ENCODE measurements at regions not wholly inside any gene's neighbourhood (a gene's known extent, or its start where the extent isn't known, plus 50 kb on each side); places are given as distances from the start of the nearest gene placed in this dataset.

DNA sequence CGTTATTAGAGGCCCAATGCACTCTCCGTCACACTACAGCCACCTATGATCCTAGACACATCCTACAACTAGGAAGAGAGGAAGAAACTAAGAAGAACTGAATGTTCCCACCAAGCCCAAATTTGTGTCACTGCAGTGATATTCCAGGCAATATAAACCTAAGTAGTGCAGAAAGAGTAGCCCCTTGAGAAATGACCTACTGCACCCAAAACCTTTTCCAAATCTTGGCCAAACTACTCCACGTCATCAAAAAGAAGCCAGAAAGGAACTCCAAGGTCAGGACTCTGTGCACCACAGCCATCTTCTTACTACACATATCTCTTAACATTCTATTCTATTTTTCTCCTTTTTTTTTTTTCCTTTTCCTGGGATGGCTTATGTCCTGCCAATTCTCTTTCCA, 60.2 kb downstream of the ADAMTS1 start:
- no peak for DNase-seq

DNA sequence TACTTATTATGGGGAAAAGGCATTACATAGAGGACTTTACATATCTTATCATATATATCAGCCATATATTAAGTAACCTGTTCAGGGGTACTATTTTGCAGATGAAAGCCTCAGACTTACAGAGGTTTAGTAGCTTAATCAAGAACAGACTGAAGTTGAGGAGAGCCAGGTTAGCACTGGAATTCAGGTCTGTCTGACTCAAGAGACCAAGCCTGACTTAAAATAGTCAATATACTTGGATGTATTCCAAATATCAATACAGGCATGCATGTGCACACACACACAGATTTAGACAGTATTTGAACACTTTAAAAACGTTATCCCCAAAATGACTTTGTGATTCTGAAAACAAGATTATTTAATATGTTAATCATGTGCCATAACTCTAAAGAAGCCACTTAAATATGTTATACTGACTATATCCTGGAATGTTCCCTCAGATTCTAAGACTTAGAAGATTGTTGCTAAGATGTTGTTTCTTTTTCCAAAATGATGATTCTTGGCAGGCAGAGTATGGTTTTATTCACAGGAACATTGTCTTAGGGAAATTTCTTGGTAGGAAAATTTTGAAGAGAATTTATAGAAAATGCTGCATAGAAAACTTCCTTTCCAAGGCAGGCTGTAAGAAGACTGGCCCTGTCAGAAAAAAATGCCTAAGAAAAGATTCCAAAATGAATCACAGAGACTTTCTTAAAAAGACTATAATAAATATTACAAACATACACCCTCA, 61.6 kb downstream of the ADAMTS1 start:
- no peak for DNase-seq

DNA sequence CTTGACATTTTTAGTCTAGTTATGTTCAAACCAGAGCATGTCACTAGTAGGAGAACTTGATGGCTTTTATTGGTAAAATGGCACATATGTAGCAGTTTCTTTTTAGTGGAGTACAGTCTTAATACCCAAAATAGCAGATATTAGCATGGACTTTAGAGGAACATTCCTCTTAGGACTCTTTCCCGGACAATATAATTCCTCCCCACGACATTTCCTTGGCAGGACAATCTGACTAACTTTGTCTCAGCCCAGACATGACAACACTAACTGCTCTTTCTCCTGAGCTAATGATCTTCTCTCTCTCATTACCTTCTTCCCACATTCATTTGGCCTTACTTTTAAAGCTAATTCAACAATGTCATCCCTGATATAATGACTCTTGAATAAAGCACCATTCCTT, 62.5 kb downstream of the ADAMTS1 start:
- no peak for DNase-seq

GRCh38 chr21:26782331-26782730, 62.9 kb downstream of the ADAMTS1 start:
- no peak for DNase-seq

DNA sequence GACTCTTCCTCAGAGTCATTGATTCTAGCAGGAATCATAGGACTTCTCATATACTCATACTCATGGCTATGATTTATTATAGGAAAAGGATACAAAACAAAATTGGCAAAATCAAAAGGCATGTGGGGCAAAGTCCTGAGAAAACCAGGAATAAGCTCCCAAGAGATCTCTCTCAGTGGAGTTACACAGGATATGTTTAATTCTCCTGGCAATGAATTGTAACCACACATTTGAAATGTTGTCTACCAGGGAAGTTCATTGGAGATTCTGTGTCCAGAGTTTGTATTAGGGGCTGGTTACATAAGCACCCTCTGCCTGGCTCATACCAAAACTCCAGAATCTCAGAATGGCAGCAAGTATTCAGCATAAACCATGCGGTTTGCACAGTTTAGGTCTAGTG, 63.9 kb downstream of the ADAMTS1 start:
- DNase-seq: no peak

GRCh38 chr21:26777166-26777565, 68.0 kb downstream of the ADAMTS1 start:
- no peak for DNase-seq

DNA sequence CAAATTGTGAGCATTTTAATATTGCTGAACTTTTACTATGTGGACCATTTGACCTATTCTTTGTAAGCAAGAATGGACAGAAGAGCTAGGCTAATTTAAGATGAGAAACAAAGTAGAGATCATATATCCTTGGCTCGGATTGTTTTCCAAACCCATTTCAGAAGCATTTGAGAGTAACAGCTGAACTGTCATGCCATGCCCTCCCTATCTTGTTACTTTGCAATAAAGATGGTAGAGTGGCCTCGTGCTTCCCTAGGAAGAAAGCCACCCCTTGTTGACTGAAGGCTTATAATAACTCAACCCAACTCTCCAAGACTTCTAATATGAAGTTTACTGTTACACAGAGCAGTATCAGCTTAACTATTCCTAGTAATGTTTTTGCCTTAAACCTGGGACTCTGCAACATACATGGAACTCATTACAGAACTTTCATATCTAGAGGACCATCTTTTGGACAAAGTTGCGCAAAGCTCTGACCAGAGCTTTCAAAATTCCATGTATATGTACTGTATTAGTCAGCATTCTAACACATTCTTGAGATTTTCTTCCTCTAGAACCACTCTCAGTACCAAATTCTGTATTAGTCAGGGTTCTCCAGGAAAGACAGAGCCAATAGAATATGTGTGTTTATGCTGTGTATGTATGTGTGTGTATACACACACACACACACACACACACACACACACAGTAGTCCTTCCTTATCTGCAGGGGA, 68.7 kb downstream of the ADAMTS1 start:
- no peak for DNase-seq

DNA sequence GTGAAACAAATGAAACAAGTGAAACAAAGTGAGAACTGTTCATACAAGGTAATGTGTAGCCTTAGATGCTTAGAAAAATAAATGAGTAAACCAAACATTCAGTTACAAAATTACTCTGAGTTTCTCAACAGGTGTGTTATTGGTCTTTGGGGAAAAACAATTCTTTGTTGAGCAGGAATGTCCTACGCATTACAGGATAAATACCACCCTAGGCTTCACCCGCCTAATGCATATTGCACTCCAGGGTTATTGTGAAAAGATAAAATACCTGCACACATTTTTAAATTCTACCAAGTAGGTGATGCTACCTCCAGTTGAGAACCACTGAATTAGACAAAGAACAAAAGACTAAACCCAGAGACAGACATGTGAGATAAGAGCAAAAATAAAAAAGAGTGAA, 72.2 kb downstream of the ADAMTS1 start:
- no peak for DNase-seq

DNA sequence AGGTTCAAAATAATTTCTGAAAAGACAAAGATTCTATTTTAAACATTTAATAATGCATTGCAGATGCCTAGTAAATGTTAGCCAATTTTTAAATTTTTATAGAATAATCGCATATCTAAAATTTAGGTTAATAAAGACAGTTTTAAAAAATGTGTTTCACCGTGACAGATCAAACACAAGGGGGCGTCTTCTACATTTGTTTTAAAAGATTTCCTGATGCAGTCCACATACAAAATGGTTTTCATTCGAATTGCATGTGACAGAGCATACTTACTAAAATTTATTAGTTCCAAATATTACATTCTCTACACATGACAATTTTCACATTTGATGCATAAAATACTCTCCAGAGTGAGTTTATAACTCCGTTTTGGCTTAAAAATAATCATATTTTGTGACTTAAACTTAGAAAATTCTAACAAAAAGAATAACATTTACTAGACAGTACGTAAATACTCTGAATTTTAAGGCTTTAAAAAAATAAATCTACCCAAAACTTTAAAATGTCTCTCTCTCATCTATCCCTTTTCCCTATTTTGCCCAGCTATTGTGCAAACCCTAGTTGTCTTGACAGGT, 75.5 kb downstream of the ADAMTS1 start:
- DNase-seq: peak; percentile 15 to 28

- no peak for DNase-seq
These were observed 78.3 kb downstream of the ADAMTS1 start for GRCh38 chr21:26766826-26767325.

- no peak for DNase-seq
These were observed 83.9 kb downstream of the ADAMTS1 start for GRCh38 chr21:26761174-26761915.

GRCh38 chr21:26759731-26760130, 85.5 kb downstream of the ADAMTS1 start:
- no peak for DNase-seq

GRCh38 chr21:26758083-26758880, 86.9 kb downstream of the ADAMTS1 start:
- DNase-seq: no peak

DNA sequence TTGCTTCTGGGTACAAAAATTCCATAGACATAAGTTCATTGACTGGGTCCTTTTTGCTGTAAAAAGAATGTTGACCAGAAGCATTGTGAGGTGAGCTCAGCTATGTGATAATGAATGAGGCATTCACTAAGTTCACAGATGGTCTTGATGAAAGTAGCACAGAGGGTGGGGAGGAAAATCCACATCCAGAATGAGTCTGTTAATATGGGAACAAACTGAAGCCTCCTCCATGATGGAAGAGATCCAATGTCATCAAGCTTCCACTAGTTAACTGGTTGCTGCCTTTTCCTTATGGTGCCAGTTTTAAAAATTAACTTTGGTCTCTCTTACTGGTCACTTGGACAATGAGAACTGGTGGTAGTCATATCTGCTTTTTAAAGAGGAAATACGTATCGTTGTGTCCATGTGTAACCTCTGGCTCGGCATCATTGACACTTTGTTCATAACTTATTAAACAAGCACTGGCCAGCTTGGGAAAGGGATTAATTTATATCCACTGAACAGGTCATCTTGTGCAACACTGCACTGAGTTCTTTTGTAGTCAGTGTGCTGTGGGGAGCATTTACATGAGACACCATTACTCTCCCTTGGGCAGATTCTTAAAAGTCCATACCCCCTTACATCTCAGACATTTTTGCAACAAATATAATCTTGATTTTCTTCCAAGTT, 88.6 kb downstream of the ADAMTS1 start:
- DNase-seq: no peak

DNA sequence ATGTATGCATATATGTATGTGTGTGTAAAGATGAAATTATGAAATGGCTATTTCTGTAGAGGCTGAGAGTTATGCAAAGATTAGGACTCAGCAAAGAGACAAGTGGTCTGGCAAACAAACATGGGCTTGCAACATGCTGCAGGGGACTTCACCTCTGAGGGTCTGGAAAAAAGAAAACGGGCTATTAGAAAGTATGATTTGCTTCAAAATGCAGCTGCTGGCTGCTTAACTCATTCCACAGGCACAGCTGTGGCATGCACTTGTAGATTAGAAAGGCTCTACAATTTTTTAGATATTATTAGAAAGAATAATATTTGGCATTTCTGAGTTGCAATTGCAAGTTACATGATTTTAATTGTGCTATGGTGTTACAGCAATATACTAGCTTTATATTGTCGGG, 90.4 kb downstream of the ADAMTS1 start:
- DNase-seq: no peak

- DNase-seq: no peak
These were observed 91.4 kb downstream of the ADAMTS1 start for GRCh38 chr21:26753822-26754221.

DNA sequence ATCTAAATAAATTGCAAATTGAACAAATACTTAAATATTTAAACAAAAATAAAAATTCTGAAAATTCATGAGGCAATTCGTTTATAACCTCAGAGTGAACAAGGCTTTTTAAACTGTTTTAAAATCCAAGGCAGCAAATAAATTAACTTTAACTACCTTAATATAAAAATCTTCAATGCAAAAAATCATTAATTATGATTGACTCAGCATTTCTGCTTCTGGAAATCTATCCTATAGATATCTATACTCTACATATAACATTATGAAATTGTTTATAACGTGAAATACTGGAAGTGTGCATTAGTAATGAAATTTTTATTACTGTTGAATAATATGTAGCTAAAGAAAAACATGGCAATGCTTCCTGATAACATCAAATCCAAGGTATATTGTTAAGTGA, 92.4 kb downstream of the ADAMTS1 start:
- DNase-seq: no peak

GRCh38 chr21:26751305-26751704, 93.9 kb downstream of the ADAMTS1 start:
- no peak for DNase-seq

DNA sequence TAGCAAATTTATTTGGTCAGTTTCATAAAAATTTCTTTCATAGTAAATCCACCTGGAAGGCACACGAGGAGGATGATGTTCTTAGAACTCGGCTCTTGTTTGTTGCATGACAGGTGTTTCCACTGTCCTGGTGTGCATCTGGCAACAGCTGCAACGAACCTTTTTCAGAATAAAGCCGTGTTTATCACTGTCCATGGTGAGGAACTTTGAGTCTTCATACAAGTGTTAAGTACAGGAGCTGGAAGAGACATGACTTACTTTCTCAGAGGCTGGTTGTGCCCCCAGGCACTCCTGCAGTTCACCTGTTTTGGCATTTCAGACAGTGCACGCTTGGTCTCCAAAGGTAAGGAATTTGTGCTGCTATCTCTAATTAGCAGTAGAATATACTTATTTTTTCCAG, 97.1 kb downstream of the ADAMTS1 start:
- DNase-seq: no peak

GRCh38 chr21:26747216-26747615, 98.0 kb downstream of the ADAMTS1 start:
- no peak for DNase-seq

- no peak for DNase-seq
These were observed 101.7 kb downstream of the ADAMTS1 start for GRCh38 chr21:26743524-26743923.

DNA sequence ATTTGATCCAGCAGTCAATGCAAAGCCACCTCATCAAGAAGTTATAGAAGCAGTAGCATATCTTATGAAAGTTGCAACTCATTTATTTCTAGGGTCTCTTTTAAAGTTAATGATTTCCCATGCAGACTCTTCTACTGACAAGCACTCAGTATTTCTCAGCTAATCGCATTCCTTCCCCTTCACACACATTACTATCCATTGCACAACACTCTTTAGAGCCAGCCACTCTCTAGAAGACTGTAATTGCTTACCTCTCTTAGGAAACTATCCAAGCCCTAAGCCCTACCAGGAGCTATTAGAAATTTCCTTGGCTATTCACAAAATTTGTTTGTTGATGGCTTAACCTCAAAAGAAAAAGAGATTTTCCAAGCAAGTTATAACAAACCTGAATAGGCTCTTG, 106.0 kb downstream of the ADAMTS1 start:
- DNase-seq: no peak
